GM12878 (cell line): ENCODE measurements at regions not wholly inside any gene's neighbourhood (a gene's known extent, or its start where the extent isn't known, plus 50 kb on each side); places are given as distances from the start of the nearest gene placed in this dataset.

Experiments
- BCLAF1 ChIP-seq: fragments of 450-650 bp; IDR thresholded peaks from 2 replicates; pipeline ENCODE4 v1.6.1; 2017; ENCODE audit warnings: antibody characterized with exemption, mild to moderate bottlenecking, moderate library complexity
- FOXK2 ChIP-seq: fragments of 450-650 bp; IDR thresholded peaks from 2 replicates; pipeline ENCODE4 v1.6.1; 2017; ENCODE audit warnings: mild to moderate bottlenecking, moderate library complexity
- IRF3 ChIP-seq: fragments of 450-650 bp; IDR thresholded peaks from 2 replicates; pipeline ENCODE4 v1.6.1; 2014; ENCODE audit warnings: mild to moderate bottlenecking
- MEF2A ChIP-seq: IDR thresholded peaks from 2 replicates; pipeline ENCODE4 v1.6.1; 2011; ENCODE audit warnings: low read depth, mild to moderate bottlenecking, low read length, moderate library complexity; ENCODE audit not compliant: insufficient read depth
- RAD21 ChIP-seq: IDR thresholded peaks from 2 replicates; pipeline ENCODE4 v1.6.1; 2011; ENCODE audit warnings: mild to moderate bottlenecking, low read depth, low read length, moderate library complexity; ENCODE audit not compliant: insufficient read depth
- RELB ChIP-seq: fragments of 450-650 bp; IDR thresholded peaks from 2 replicates; pipeline ENCODE4 v1.6.1; 2017; ENCODE audit warnings: low read depth, mild to moderate bottlenecking, moderate library complexity
- SMC3 ChIP-seq: IDR thresholded peaks from 2 replicates; pipeline ENCODE4 v1.6.1; 2011; ENCODE audit warnings: low read length, improper control_type of control experiment, borderline replicate concordance
- ZNF687 ChIP-seq: fragments of 450-650 bp; IDR thresholded peaks from 2 replicates; pipeline ENCODE4 v1.6.1; 2017; ENCODE audit warnings: mild to moderate bottlenecking, moderate library complexity

- no peak for TF ChIP-seq ZNF687
- no peak for TF ChIP-seq MEF2A
- no peak for TF ChIP-seq SMC3
- TF ChIP-seq FOXK2: no peak
- TF ChIP-seq BCLAF1: no peak
- TF ChIP-seq IRF3: no peak
- no peak for TF ChIP-seq RELB
- TF ChIP-seq RAD21: no peak
Measured at GRCh38 chrX:39582091-39582490, 515.7 kb downstream of the BCOR start (continued).
